ENCODE measurements at regions not wholly inside any gene's neighbourhood (a gene's known extent, or its start where the extent isn't known, plus 50 kb on each side); places are given as distances from the start of the nearest gene placed in this dataset.
A peak's percentile ranks its signal among the peaks of the same experiment; 100 is the strongest.

- intact Hi-C loops (cut with micrococcal nuclease; ENCODE audit: unreplicated experiment): no loop called here
- Mint-ChIP-seq H3K9me3 (ENCODE audit: low read depth, unreplicated experiment) (no peaks in the 10 kb centered on the region), H3K27ac (ENCODE audit: unreplicated experiment) (no peak overlapping the region), H3K4me3 (ENCODE audit: low read depth, unreplicated experiment) (no peak overlapping the region), H3K27me3 (ENCODE audit: unreplicated experiment) (peaks cover 26% of the 10 kb centered on the region), H3K36me3 (ENCODE audit: insufficient read depth, unreplicated experiment) (no peaks in the 10 kb centered on the region), H3K4me1 (ENCODE audit: low read depth, unreplicated experiment) (no peaks in the 10 kb centered on the region)
- peak; percentile 27 for DNase-seq
- no peak for TF ChIP-seq CTCF (IDR thresholded peaks at IDR 0.05; ENCODE audit: unreplicated experiment)
- CTCF ChIA-PET: no interaction called here
- BruUV-seq (replicated peaks): no TSS peak
Measured at GRCh38 chr4:42302348-42302747, 94.9 kb upstream of the SHISA3 start.

GRCh38 chr4:42306221-42307109, 90.8 kb upstream of the SHISA3 start:
- CTCF ChIA-PET: interaction anchor here (1.2 kb wide), 1 partner anchor 213 kb away, joined by 3 read pairs; no protein-coding TSS in a partner anchor
- Mint-ChIP-seq H3K4me3 (ENCODE audit: low read depth, unreplicated experiment) (no peak overlapping the region), H3K27me3 (ENCODE audit: unreplicated experiment) (peaks cover 12% of the 10 kb centered on the region), H3K4me1 (ENCODE audit: low read depth, unreplicated experiment) (no peaks in the 10 kb centered on the region), H3K36me3 (ENCODE audit: insufficient read depth, unreplicated experiment) (no peaks in the 10 kb centered on the region), H3K27ac (ENCODE audit: unreplicated experiment) (no peak overlapping the region), H3K9me3 (ENCODE audit: low read depth, unreplicated experiment) (peaks cover 3% of the 10 kb centered on the region)
- BruUV-seq (replicated peaks): no TSS peak
- DNase-seq: no peak
- TF ChIP-seq CTCF (IDR thresholded peaks at IDR 0.05; ENCODE audit: unreplicated experiment): no peak
- intact Hi-C loops (cut with micrococcal nuclease; ENCODE audit: unreplicated experiment): no loop called here

GRCh38 chr4:42308247-42308646, 89.0 kb upstream of the SHISA3 start:
- BruUV-seq (replicated peaks): no TSS peak
- Mint-ChIP-seq H3K9me3 (ENCODE audit: low read depth, unreplicated experiment) (peaks cover 3% of the 10 kb centered on the region), H3K36me3 (ENCODE audit: insufficient read depth, unreplicated experiment) (no peaks in the 10 kb centered on the region), H3K27me3 (ENCODE audit: unreplicated experiment) (peaks cover 12% of the 10 kb centered on the region), H3K4me1 (ENCODE audit: low read depth, unreplicated experiment) (no peaks in the 10 kb centered on the region), H3K4me3 (ENCODE audit: low read depth, unreplicated experiment) (no peak overlapping the region), H3K27ac (ENCODE audit: unreplicated experiment) (no peak overlapping the region)
- CTCF ChIA-PET: no interaction called here
- no peak for TF ChIP-seq CTCF (IDR thresholded peaks at IDR 0.05; ENCODE audit: unreplicated experiment)
- no peak for DNase-seq
- intact Hi-C loops (cut with micrococcal nuclease; ENCODE audit: unreplicated experiment): no loop called here

- DNase-seq: no peak
- CTCF ChIA-PET: no interaction called here
- no TSS peak for BruUV-seq (replicated peaks)
- H3K27ac Mint-ChIP-seq (ENCODE audit: unreplicated experiment): no peak overlapping the region
- H3K9me3 Mint-ChIP-seq (ENCODE audit: low read depth, unreplicated experiment): peaks cover 5% of the 10 kb centered on the region
- no peaks in the 10 kb centered on the region for H3K36me3 Mint-ChIP-seq (ENCODE audit: insufficient read depth, unreplicated experiment)
- no peak overlapping the region for H3K4me3 Mint-ChIP-seq (ENCODE audit: low read depth, unreplicated experiment)
- intact Hi-C loops (cut with micrococcal nuclease; ENCODE audit: unreplicated experiment): no loop called here
- TF ChIP-seq CTCF (IDR thresholded peaks at IDR 0.05; ENCODE audit: unreplicated experiment): no peak
- no peaks in the 10 kb centered on the region for H3K4me1 Mint-ChIP-seq (ENCODE audit: low read depth, unreplicated experiment)
- peaks cover 12% of the 10 kb centered on the region for H3K27me3 Mint-ChIP-seq (ENCODE audit: unreplicated experiment)
Measured at GRCh38 chr4:42309361-42310260, 87.7 kb upstream of the SHISA3 start.
